ENCODE measurements at regions not wholly inside any gene's neighbourhood (a gene's known extent, or its start where the extent isn't known, plus 50 kb on each side); places are given as distances from the start of the nearest gene placed in this dataset.

- TF ChIP-seq, protein P1, sequence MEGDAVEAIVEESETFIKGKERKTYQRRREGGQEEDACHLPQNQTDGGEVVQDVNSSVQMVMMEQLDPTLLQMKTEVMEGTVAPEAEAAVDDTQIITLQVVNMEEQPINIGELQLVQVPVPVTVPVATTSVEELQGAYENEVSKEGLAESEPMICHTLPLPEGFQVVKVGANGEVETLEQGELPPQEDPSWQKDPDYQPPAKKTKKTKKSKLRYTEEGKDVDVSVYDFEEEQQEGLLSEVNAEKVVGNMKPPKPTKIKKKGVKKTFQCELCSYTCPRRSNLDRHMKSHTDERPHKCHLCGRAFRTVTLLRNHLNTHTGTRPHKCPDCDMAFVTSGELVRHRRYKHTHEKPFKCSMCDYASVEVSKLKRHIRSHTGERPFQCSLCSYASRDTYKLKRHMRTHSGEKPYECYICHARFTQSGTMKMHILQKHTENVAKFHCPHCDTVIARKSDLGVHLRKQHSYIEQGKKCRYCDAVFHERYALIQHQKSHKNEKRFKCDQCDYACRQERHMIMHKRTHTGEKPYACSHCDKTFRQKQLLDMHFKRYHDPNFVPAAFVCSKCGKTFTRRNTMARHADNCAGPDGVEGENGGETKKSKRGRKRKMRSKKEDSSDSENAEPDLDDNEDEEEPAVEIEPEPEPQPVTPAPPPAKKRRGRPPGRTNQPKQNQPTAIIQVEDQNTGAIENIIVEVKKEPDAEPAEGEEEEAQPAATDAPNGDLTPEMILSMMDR (IDR thresholded peaks at IDR 0.05), result no peak
- TF ChIP-seq EP300 (IDR thresholded peaks at IDR 0.05; ENCODE audit: low read depth) (no peak), POLR2A (IDR thresholded peaks at IDR 0.05) (no peak)
These were observed 245.4 kb upstream of the TFAP2D start for GRCh38 chr6:50467931-50468330.
